ENCODE measurements at regions not wholly inside any gene's neighbourhood (a gene's known extent, or its start where the extent isn't known, plus 50 kb on each side); places are given as distances from the start of the nearest gene placed in this dataset.

DNA sequence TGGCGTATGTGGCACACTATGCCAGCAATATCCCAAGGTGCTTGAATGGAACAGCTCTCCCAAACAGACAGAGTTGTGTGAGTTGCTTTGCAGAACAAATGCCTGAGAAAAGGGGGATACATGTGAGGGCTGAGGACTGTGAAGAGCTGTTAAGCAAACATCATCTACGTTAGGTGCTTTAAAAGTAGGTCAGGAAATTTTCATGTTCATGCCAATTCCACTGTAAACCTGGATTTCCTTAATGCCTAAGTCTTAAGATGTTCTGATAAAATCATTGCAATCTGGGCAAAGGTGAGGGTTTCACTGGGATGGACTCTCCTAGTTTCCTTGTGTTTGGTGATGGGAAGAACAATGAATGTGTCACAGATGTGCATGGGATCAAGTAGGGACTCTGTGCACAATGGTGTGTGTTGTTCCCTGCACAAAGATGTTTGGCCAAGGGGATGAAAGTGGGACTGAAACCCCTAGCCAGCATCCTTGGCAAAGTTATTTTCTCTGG lies 227.9 kb downstream of the KTN1 start:
- TF ChIP-seq, protein P1, sequence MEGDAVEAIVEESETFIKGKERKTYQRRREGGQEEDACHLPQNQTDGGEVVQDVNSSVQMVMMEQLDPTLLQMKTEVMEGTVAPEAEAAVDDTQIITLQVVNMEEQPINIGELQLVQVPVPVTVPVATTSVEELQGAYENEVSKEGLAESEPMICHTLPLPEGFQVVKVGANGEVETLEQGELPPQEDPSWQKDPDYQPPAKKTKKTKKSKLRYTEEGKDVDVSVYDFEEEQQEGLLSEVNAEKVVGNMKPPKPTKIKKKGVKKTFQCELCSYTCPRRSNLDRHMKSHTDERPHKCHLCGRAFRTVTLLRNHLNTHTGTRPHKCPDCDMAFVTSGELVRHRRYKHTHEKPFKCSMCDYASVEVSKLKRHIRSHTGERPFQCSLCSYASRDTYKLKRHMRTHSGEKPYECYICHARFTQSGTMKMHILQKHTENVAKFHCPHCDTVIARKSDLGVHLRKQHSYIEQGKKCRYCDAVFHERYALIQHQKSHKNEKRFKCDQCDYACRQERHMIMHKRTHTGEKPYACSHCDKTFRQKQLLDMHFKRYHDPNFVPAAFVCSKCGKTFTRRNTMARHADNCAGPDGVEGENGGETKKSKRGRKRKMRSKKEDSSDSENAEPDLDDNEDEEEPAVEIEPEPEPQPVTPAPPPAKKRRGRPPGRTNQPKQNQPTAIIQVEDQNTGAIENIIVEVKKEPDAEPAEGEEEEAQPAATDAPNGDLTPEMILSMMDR (IDR thresholded peaks at IDR 0.05; ENCODE audit: insufficient read depth, low read length, poor library complexity, severe bottlenecking): no peak
- TF ChIP-seq EZH2phosphoT487 (conservative IDR thresholded peaks at IDR 0.05; ENCODE audit: low read length): no peak
